ENCODE measurements at regions not wholly inside any gene's neighbourhood (a gene's known extent, or its start where the extent isn't known, plus 50 kb on each side); places are given as distances from the start of the nearest gene placed in this dataset.

GRCh38 chr20:51259455-51259854 is 236.5 kb upstream of the KCNG1 start:
- H3K4me1 Mint-ChIP-seq, result no peaks in the 10 kb centered on the region
- no peak for DNase-seq
- H3K27me3 Mint-ChIP-seq, result peaks cover 37% of the 10 kb centered on the region
- H3K4me3 Mint-ChIP-seq, result no peak overlapping the region
- H3K9me3 Mint-ChIP-seq, result no peaks in the 10 kb centered on the region
- ATAC-seq, result no peak
- no peak overlapping the region for H3K27ac Mint-ChIP-seq

- Mint-ChIP-seq H3K4me3 (no peak overlapping the region), H3K27me3 (peaks cover 37% of the 10 kb centered on the region), H3K9me3 (no peaks in the 10 kb centered on the region), H3K27ac (peak overlapping the region in 1 of 2 donors; percentile 24), H3K4me1 (no peaks in the 10 kb centered on the region)
- ATAC-seq (no peak), DNase-seq (no peak)
These were observed 235.8 kb upstream of the KCNG1 start for GRCh38 chr20:51258582-51259165.

GRCh38 chr20:51255417-51255816 is 232.5 kb upstream of the KCNG1 start:
- DNase-seq (no peak), ATAC-seq (no peak)
- no peaks in the 10 kb centered on the region for H3K4me1 Mint-ChIP-seq
- no peaks in the 10 kb centered on the region for H3K9me3 Mint-ChIP-seq
- H3K27me3 Mint-ChIP-seq, result peaks cover 59% of the 10 kb centered on the region
- no peak overlapping the region for H3K27ac Mint-ChIP-seq
- no peak overlapping the region for H3K4me3 Mint-ChIP-seq

GRCh38 chr20:51253280-51253679 is 230.4 kb upstream of the KCNG1 start:
- ATAC-seq (no peak), DNase-seq (no peak)
- H3K4me1 Mint-ChIP-seq, result no peaks in the 10 kb centered on the region
- H3K27ac Mint-ChIP-seq, result no peak overlapping the region
- no peak overlapping the region for H3K4me3 Mint-ChIP-seq
- H3K9me3 Mint-ChIP-seq, result no peaks in the 10 kb centered on the region
- H3K27me3 Mint-ChIP-seq, result peaks cover 56% of the 10 kb centered on the region

GRCh38 chr20:51249781-51250180 is 226.9 kb upstream of the KCNG1 start:
- H3K4me3 Mint-ChIP-seq, result no peak overlapping the region
- DNase-seq (no peak), ATAC-seq (no peak)
- no peak overlapping the region for H3K27ac Mint-ChIP-seq
- no peaks in the 10 kb centered on the region for H3K9me3 Mint-ChIP-seq
- peaks cover 55% of the 10 kb centered on the region for H3K27me3 Mint-ChIP-seq
- H3K4me1 Mint-ChIP-seq, result no peaks in the 10 kb centered on the region

GRCh38 chr20:51249215-51249614 is 226.3 kb upstream of the KCNG1 start:
- no peak for ATAC-seq
- no peaks in the 10 kb centered on the region for H3K4me1 Mint-ChIP-seq
- peaks cover 59% of the 10 kb centered on the region for H3K27me3 Mint-ChIP-seq
- H3K27ac Mint-ChIP-seq, result no peak overlapping the region
- no peaks in the 10 kb centered on the region for H3K9me3 Mint-ChIP-seq
- no peak overlapping the region for H3K4me3 Mint-ChIP-seq
- no peak for DNase-seq

GRCh38 chr20:51244466-51244865 is 221.6 kb upstream of the KCNG1 start:
- Mint-ChIP-seq H3K27ac (no peak overlapping the region), H3K4me1 (no peaks in the 10 kb centered on the region), H3K4me3 (no peak overlapping the region), H3K27me3 (peaks cover 43% of the 10 kb centered on the region), H3K9me3 (peaks cover 3 to 16% of the 10 kb centered on the region in 2 donors)
- no peak for DNase-seq
- ATAC-seq, result no peak

GRCh38 chr20:51238675-51239305 is 215.9 kb upstream of the KCNG1 start:
- Mint-ChIP-seq H3K27ac (no peak overlapping the region), H3K27me3 (peaks cover 23% of the 10 kb centered on the region), H3K4me3 (no peak overlapping the region), H3K4me1 (no peaks in the 10 kb centered on the region), H3K9me3 (peaks cover 3 to 16% of the 10 kb centered on the region in 2 donors)
- no peak for ATAC-seq
- DNase-seq, result no peak

- Mint-ChIP-seq H3K27ac (no peak overlapping the region), H3K27me3 (peaks cover 13% of the 10 kb centered on the region), H3K4me1 (no peaks in the 10 kb centered on the region), H3K9me3 (peaks cover under 1 to 10% of the 10 kb centered on the region in 2 donors), H3K4me3 (no peak overlapping the region)
- ATAC-seq, result no peak
- no peak for DNase-seq
These were observed 214.9 kb upstream of the KCNG1 start for GRCh38 chr20:51237791-51238190.

- H3K4me1 Mint-ChIP-seq, result no peaks in the 10 kb centered on the region
- H3K4me3 Mint-ChIP-seq, result no peak overlapping the region
- no peak overlapping the region for H3K27ac Mint-ChIP-seq
- H3K9me3 Mint-ChIP-seq, result peaks cover 0 to 6% of the 10 kb centered on the region in 2 donors
- H3K27me3 Mint-ChIP-seq, result peaks cover 11% of the 10 kb centered on the region
- no peak for DNase-seq
- no peak for ATAC-seq
These were observed 214.4 kb upstream of the KCNG1 start for GRCh38 chr20:51237278-51237677.

GRCh38 chr20:51236421-51236820 is 213.5 kb upstream of the KCNG1 start:
- ATAC-seq, result no peak
- H3K27ac Mint-ChIP-seq, result no peak overlapping the region

GRCh38 chr20:51233345-51233744 is 210.4 kb upstream of the KCNG1 start:
- DNase-seq (no peak), ATAC-seq (no peak)
- Mint-ChIP-seq H3K27me3 (peaks cover 24% of the 10 kb centered on the region), H3K4me1 (no peaks in the 10 kb centered on the region), H3K27ac (no peak overlapping the region), H3K9me3 (no peaks in the 10 kb centered on the region), H3K4me3 (no peak overlapping the region)

More at GRCh38 chr20:51236421-51236820, 213.5 kb upstream of the KCNG1 start:
- Mint-ChIP-seq H3K27me3 (peaks cover 14% of the 10 kb centered on the region), H3K4me1 (no peaks in the 10 kb centered on the region), H3K4me3 (no peak overlapping the region), H3K9me3 (no peaks in the 10 kb centered on the region)
- no peak for DNase-seq

GRCh38 chr20:51230727-51231126 is 207.8 kb upstream of the KCNG1 start:
- DNase-seq (no peak), ATAC-seq (no peak)
- Mint-ChIP-seq H3K4me1 (no peaks in the 10 kb centered on the region), H3K27ac (no peak overlapping the region), H3K9me3 (no peaks in the 10 kb centered on the region), H3K27me3 (peaks cover 13% of the 10 kb centered on the region), H3K4me3 (no peak overlapping the region)

GRCh38 chr20:51228763-51229162 is 205.9 kb upstream of the KCNG1 start:
- DNase-seq, result no peak
- H3K4me3 Mint-ChIP-seq, result no peak overlapping the region
- no peaks in the 10 kb centered on the region for H3K4me1 Mint-ChIP-seq
- no peaks in the 10 kb centered on the region for H3K9me3 Mint-ChIP-seq
- peaks cover 15% of the 10 kb centered on the region for H3K27me3 Mint-ChIP-seq
- H3K27ac Mint-ChIP-seq, result no peak overlapping the region
- no peak for ATAC-seq

GRCh38 chr20:51227744-51228143 is 204.8 kb upstream of the KCNG1 start:
- peaks cover 23% of the 10 kb centered on the region for H3K27me3 Mint-ChIP-seq
- DNase-seq, result no peak
- no peak overlapping the region for H3K4me3 Mint-ChIP-seq
- H3K9me3 Mint-ChIP-seq, result no peaks in the 10 kb centered on the region
- no peaks in the 10 kb centered on the region for H3K4me1 Mint-ChIP-seq
- no peak overlapping the region for H3K27ac Mint-ChIP-seq
- ATAC-seq, result peak; percentile 31

- no peak for DNase-seq
- Mint-ChIP-seq H3K27me3 (peaks cover 53% of the 10 kb centered on the region), H3K27ac (peak overlapping the region in 1 of 2 donors; percentile 8), H3K4me3 (no peak overlapping the region), H3K4me1 (peaks cover 21% of the 10 kb centered on the region), H3K9me3 (no peaks in the 10 kb centered on the region)
- no peak for ATAC-seq
These were observed 200.3 kb upstream of the KCNG1 start for GRCh38 chr20:51223183-51223720.
